Neural cell (in vitro differentiated cells): ENCODE measurements at regions not wholly inside any gene's neighbourhood (a gene's known extent, or its start where the extent isn't known, plus 50 kb on each side); places are given as distances from the start of the nearest gene placed in this dataset.
"Not testable (repeated sequence)": the region's sequence is repeated elsewhere in the genome, so short reads cannot be mapped to it uniquely, and the experiment has no call there.

Source experiments
- H2AFZ ChIP-seq: fragments of 200-600, 300-800 bp; sonication (generic), shearing (Covaris generic); 2 replicates; pipeline ENCODE4 v1.6.0; 2014; ENCODE audit warnings: low read depth, mild to moderate bottlenecking, antibody characterized with exemption, low read length, moderate library complexity
- H3F3A ChIP-seq: fragments of 200-600 bp; shearing (Covaris generic); 2 replicates; pipeline ENCODE4 v1.6.1; 2016; ENCODE audit warnings: mild to moderate bottlenecking, moderate library complexity, mixed read lengths, antibody characterized with exemption, low read length; ENCODE audit not compliant: insufficient read depth, poor library complexity, severe bottlenecking
- H3K27ac ChIP-seq: fragments of 200-600, 300-800 bp; sonication (generic), shearing (Covaris generic); 2 replicates; pipeline ENCODE4 v1.5.1; 2014; ENCODE audit warnings: mild to moderate bottlenecking, low read length, moderate library complexity
- H3K27me3 ChIP-seq: fragments of 300-800, 200-600 bp; sonication (generic), shearing (Covaris generic); 2 replicates; pipeline ENCODE4 v1.6.0; 2014; ENCODE audit warnings: mild to moderate bottlenecking, low read depth, low read length, moderate library complexity; ENCODE audit not compliant: insufficient read depth
- H3K36me3 ChIP-seq: fragments of 300-800, 200-600 bp; sonication (generic), shearing (Covaris generic); 2 replicates; pipeline ENCODE4 v1.5.1; 2014; ENCODE audit warnings: mild to moderate bottlenecking, antibody characterized with exemption, low read length, moderate library complexity; ENCODE audit not compliant: insufficient read depth
- H3K4me2 ChIP-seq: fragments of 300-800, 200-600 bp; sonication (generic), shearing (Covaris generic); 2 replicates; pipeline ENCODE4 v1.6.0; 2014; ENCODE audit warnings: mild to moderate bottlenecking, low read length
- H3K4me3 ChIP-seq: fragments of 300-800, 200-600 bp; sonication (generic), shearing (Covaris generic); 2 replicates; pipeline ENCODE4 v1.5.1; 2014; ENCODE audit warnings: mild to moderate bottlenecking, low read length, moderate library complexity
- H3K79me2 ChIP-seq: fragments of 200-600 bp; shearing (Covaris generic); replicated peaks from 2 replicates; pipeline ENCODE4 v1.6.0; 2014; ENCODE audit warnings: mild to moderate bottlenecking, low read length, moderate library complexity; ENCODE audit not compliant: insufficient read depth
- H3K9ac ChIP-seq: fragments of 300-800, 200-600 bp; sonication (generic), shearing (Covaris generic); 2 replicates; pipeline ENCODE4 v1.6.1; 2016; ENCODE audit warnings: mild to moderate bottlenecking, low read length, mixed read lengths
- H3K9me2 ChIP-seq: fragments of 200-600 bp; shearing (Covaris generic); 2 replicates; pipeline ENCODE4 v1.6.1; 2016; ENCODE audit warnings: mild to moderate bottlenecking, low read length, mixed read lengths; ENCODE audit not compliant: insufficient read depth
- H3K9me3 ChIP-seq: fragments of 200-600, 300-800 bp; sonication (generic), shearing (Covaris generic); 2 replicates; pipeline ENCODE4 v1.6.1; 2016; ENCODE audit warnings: mild to moderate bottlenecking, mixed run types, low read length, moderate library complexity, mixed read lengths
- H4K20me1 ChIP-seq: fragments of 200-600 bp; shearing (Covaris generic); 2 replicates; pipeline ENCODE4 v1.6.1; 2016; ENCODE audit warnings: mild to moderate bottlenecking, mixed run types; ENCODE audit not compliant: insufficient read depth
- small RNA-seq, 3 experiments: library from RNA; depleted of rRNA; stranded (forward); fragments of <200 nt; gene quantifications; one replicate each; pipeline ENCODE3, GENCODE V24; 2012

DNA sequence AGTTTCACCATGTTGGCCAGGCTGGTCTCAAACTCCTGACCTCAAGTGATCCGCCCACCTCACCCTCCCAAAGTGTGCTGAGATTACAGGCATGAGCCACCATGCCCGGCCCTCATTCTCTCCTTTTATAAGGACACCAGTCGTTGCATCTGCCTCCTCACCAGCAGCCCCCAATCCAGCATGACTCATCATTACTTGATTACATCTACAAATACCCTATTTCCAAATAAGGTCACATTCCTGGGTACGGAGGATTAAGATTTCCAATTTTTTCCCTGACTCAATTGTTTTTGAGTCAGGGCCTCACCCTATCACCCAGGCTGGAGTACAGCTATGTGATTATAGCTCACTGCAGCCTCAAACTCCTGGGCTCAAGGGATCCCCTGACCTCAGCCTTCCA is 49.8 kb upstream of the DEFB108B start:
- not testable (repeated sequence) for H3K9ac ChIP-seq, H3K4me3 ChIP-seq, H3K79me2 ChIP-seq, H3K36me3 ChIP-seq, H3K4me2 ChIP-seq, H3K9me3 ChIP-seq, H3K27me3 ChIP-seq, H3K27ac ChIP-seq, H2AFZ ChIP-seq, H3K9me2 ChIP-seq, H4K20me1 ChIP-seq, H3F3A ChIP-seq

Small RNA genes in the stretch of these regions (small RNA-seq; reads per million reads assigned to genes)
- 0 reads per million in 3 experiments for gene SNRPCP14
